OCI-LY7 (cell line): ENCODE measurements at regions not wholly inside any gene's neighbourhood (a gene's known extent, or its start where the extent isn't known, plus 50 kb on each side); places are given as distances from the start of the nearest gene placed in this dataset.

ENCODE experiments used
- BruUV-seq: library from RNA; stranded (reverse); fragments of 400-500 nt; replicated peaks from 2 replicates; lab custom pipeline; 2021; lab: Mats Ljungman, UMichigan
- CTCF ChIA-PET: fragments of 300-600 bp; sonication (Branson Sonifier 250); formaldehyde crosslinking; loops from one replicate; lab custom pipeline; 2022; ENCODE audit warnings: antibody characterized with exemption; ENCODE audit not compliant: unreplicated experiment; lab: Charles Lee
- POLR2A ChIA-PET: fragments of 300-600 bp; sonication (Branson Sonifier 250); formaldehyde crosslinking; loops from one replicate; lab custom pipeline; 2022; ENCODE audit warnings: antibody characterized with exemption; lab: Charles Lee
- DNase-seq: peaks from one replicate; pipeline ENCODE4 v3.0.0-alpha.2; 2015; ENCODE audit warnings: low spot score
- H2AFZ ChIP-seq: fragments of 200-600 bp; sonication (generic), shearing (Covaris generic); 2 replicates; pipeline ENCODE4 v1.6.1; 2014; ENCODE audit warnings: mild to moderate bottlenecking, antibody characterized with exemption, low read length, moderate library complexity
- H3K27ac ChIP-seq: fragments of 200-600 bp; sonication (generic); 2 replicates; pipeline ENCODE4 v1.5.1; 2014; ENCODE audit warnings: mixed run types, low read depth, mild to moderate bottlenecking, moderate library complexity, low read length, inconsistent platforms; ENCODE audit not compliant: poor library complexity, severe bottlenecking
- H3K36me3 ChIP-seq: fragments of 200-600 bp; sonication (generic); 2 replicates; pipeline ENCODE4 v1.6.1; 2014; ENCODE audit warnings: mild to moderate bottlenecking, antibody characterized with exemption, low read length, moderate library complexity, mixed read lengths; ENCODE audit not compliant: insufficient read depth
- H3K4me1 ChIP-seq: fragments of 200-600 bp; sonication (generic); 2 replicates; pipeline ENCODE4 v1.5.1; 2014; ENCODE audit warnings: mild to moderate bottlenecking, low read length; ENCODE audit not compliant: insufficient read depth, poor library complexity, severe bottlenecking
- H3K4me2 ChIP-seq: fragments of 200-600 bp; sonication (generic); 2 replicates; pipeline ENCODE4 v1.6.1; 2014; ENCODE audit warnings: mild to moderate bottlenecking, low read length
- H3K4me3 ChIP-seq: fragments of 200-600 bp; sonication (generic); 2 replicates; pipeline ENCODE4 v1.5.1; 2014; ENCODE audit warnings: mild to moderate bottlenecking, low read depth, low read length; ENCODE audit not compliant: poor library complexity, severe bottlenecking
- H3K79me2 ChIP-seq: fragments of 200-600 bp; sonication (generic); 2 replicates; pipeline ENCODE4 v1.6.1; 2016; ENCODE audit warnings: low read depth, mild to moderate bottlenecking, low read length, moderate library complexity, mixed read lengths; ENCODE audit not compliant: insufficient read depth
- H3K9me2 ChIP-seq: fragments of 200-600 bp; sonication (generic); 2 replicates; pipeline ENCODE4 v1.6.1; 2016; ENCODE audit warnings: mild to moderate bottlenecking, low read length, mixed read lengths; ENCODE audit not compliant: insufficient read depth
- H3K9me3 ChIP-seq: fragments of 200-600 bp; sonication (generic); 2 replicates; pipeline ENCODE4 v1.6.1; 2014; ENCODE audit warnings: mild to moderate bottlenecking, mixed run types, low read length, mixed read lengths
- H4K20me1 ChIP-seq: fragments of 200-600 bp; sonication (generic); 2 replicates; pipeline ENCODE4 v1.6.1; 2014; ENCODE audit warnings: mild to moderate bottlenecking, antibody characterized with exemption, low read length, moderate library complexity, mixed read lengths; ENCODE audit not compliant: insufficient read depth
- CTCF ChIP-seq: fragments of 200-600 bp; sonication (generic); conservative IDR thresholded peaks from 2 replicates; pipeline ENCODE4 v1.5.1; 2014; ENCODE audit warnings: mild to moderate bottlenecking, antibody characterized with exemption, low read length, moderate library complexity, mixed read lengths
- EZH2phosphoT487 ChIP-seq: fragments of 200-600 bp; sonication (generic); IDR thresholded peaks from 2 replicates; pipeline ENCODE4 v1.6.1; 2018; ENCODE audit warnings: low read depth, borderline replicate concordance, mild to moderate bottlenecking, mixed run types, antibody characterized with exemption, low read length, moderate library complexity, mixed read lengths
- intact Hi-C: fragments of 100-400 bp; cut with micrococcal nuclease; formaldehyde crosslinking; loops from one replicate; pipeline ENCODE4 v1.10.0; 2022; ENCODE audit not compliant: unreplicated experiment

- no peaks in the 10 kb centered on the region for H3K4me1 ChIP-seq
- H3K4me2 ChIP-seq = no peak overlapping the region
- no peaks in the 10 kb centered on the region for H3K36me3 ChIP-seq
- H3K9me3 ChIP-seq = no peaks in the 10 kb centered on the region
- no peaks in the 10 kb centered on the region for H4K20me1 ChIP-seq
- no peak overlapping the region for H3K27ac ChIP-seq
- no peaks in the 10 kb centered on the region for H3K79me2 ChIP-seq
- no peak overlapping the region for H3K4me3 ChIP-seq
- ChIA-PET POLR2A (no interaction called here), CTCF (no interaction called here)
- H2AFZ ChIP-seq = no peak overlapping the region
- H3K9me2 ChIP-seq = no peaks in the 10 kb centered on the region
- no peak for TF ChIP-seq CTCF
- no peak for TF ChIP-seq EZH2phosphoT487
- intact Hi-C loops = no loop called here
- DNase-seq = no peak
- no TSS peak for BruUV-seq
These were observed 223.7 kb downstream of the GPAT3 start for GRCh38 chr4:83759611-83760010.

GRCh38 chr4:83758285-83758684, 222.4 kb downstream of the GPAT3 start:
- no peak for DNase-seq
- ChIA-PET CTCF (no interaction called here), POLR2A (interaction anchor here (0.6 to 0.8 kb wide), 2 partner anchors 11 to 541 kb away, joined by 3 to 4 read pairs; no protein-coding TSS in a partner anchor)
- Histone ChIP-seq H3K27ac (no peak overlapping the region), H3K4me3 (no peak overlapping the region), H3K9me3 (no peaks in the 10 kb centered on the region), H3K4me1 (no peaks in the 10 kb centered on the region), H4K20me1 (no peaks in the 10 kb centered on the region), H3K9me2 (no peaks in the 10 kb centered on the region), H3K79me2 (no peaks in the 10 kb centered on the region), H3K4me2 (no peak overlapping the region), H2AFZ (no peak overlapping the region), H3K36me3 (no peaks in the 10 kb centered on the region)
- no TSS peak for BruUV-seq
- no peak for TF ChIP-seq CTCF
- no peak for TF ChIP-seq EZH2phosphoT487
- intact Hi-C loops = no loop called here

GRCh38 chr4:83757121-83757621, 221.3 kb downstream of the GPAT3 start:
- intact Hi-C loops = no loop called here
- TF ChIP-seq EZH2phosphoT487 = no peak
- no peak for TF ChIP-seq CTCF
- Histone ChIP-seq H3K9me2 (no peaks in the 10 kb centered on the region), H3K4me2 (no peak overlapping the region), H3K36me3 (no peaks in the 10 kb centered on the region), H3K4me3 (no peak overlapping the region), H3K4me1 (no peaks in the 10 kb centered on the region), H4K20me1 (no peaks in the 10 kb centered on the region), H3K9me3 (no peaks in the 10 kb centered on the region), H3K27ac (no peak overlapping the region), H3K79me2 (no peaks in the 10 kb centered on the region), H2AFZ (no peak overlapping the region)
- ChIA-PET CTCF (no interaction called here), POLR2A (no interaction called here)
- no TSS peak for BruUV-seq
- no peak for DNase-seq
